ENCODE measurements at regions not wholly inside any gene's neighbourhood (a gene's known extent, or its start where the extent isn't known, plus 50 kb on each side); places are given as distances from the start of the nearest gene placed in this dataset.
"Not testable (repeated sequence)": the region's sequence is repeated elsewhere in the genome, so short reads cannot be mapped to it uniquely, and the experiment has no call there.

DNA sequence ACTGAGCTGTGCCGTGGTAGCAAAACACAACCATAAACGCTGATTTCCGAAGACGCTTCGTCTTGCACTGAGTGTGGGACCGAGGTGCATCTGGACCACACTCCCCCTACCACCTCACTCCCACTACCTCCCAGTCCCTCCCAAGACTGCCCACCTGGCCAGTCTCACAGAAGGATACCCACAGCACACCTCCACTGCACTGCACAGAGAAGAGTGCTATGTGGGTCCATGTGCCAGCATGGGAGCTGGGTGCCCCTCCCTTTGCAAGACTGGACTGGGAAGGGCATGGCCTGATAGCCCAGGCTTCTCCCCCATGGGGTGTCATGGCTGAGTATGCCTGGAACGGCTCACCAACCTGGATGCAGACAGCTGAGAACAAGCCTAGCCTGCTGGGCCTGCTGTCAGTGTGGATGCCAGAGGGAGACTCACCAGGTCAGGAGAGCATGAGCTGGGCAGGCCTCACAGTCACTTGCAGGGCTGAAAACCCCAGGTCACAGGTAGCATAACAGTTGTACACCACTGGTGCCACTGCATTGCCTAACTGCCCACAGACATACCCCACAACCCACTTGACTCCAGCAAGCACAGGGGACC lies 56.0 kb upstream of the TMEM254 start:
- not testable (repeated sequence) for ATAC-seq (ENCODE audit: low read depth)
- WGBS, 2 experiments (ENCODE audit: extremely low coverage in 2 of 2, insufficient read length in 1 of 2), result no CpG with 5 or more reads among the region's 7 CpGs

DNA sequence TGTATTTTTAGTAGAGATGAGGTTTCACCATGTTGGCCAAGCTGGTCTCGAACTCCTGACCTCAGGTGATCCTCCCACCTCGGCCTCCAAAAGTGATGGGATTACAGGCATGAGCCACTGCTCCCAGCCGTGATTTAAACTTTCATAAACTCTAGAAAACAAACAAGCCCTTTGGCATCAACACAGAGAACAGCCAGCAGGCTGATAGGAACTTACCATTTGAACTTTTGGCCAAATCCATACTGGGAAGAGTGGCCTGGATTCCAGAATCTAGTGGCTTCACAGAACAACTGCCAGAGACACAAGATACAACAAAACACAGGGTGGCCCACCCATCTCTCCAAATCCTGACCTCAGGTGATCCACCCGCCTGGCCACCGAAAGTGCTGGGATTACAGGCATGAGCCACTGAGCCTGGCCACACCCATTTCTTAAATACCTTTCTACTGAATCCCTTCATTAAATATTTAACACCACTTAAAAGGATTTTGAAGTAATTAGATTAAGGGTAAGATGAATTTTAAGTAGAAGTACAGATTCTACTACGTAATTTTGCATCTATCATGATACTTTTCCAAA lies 60.0 kb upstream of the TMEM254 start:
- H2BK20ac ChIP-seq (ENCODE audit: low read depth, low read length); H2BK120ac ChIP-seq (ENCODE audit: low read depth, low read length); H3K4me3 ChIP-seq (ENCODE audit: insufficient read depth, low read depth, low read length); in situ Hi-C loops (cut with MboI; ENCODE audit: low sequenced_read_pairs); POLR2A ChIA-PET (ENCODE audit: unreplicated experiment); CTCF ChIA-PET; H2AK9ac ChIP-seq (replicated peaks; ENCODE audit: low read depth, low read length, poor library complexity); H4K91ac ChIP-seq (ENCODE audit: insufficient read depth, low read depth, low read length); ATAC-seq (ENCODE audit: low read depth); dilution Hi-C loops (cut with HindIII; ENCODE audit: low sequenced_read_pairs, unreplicated experiment); H3K4me1 ChIP-seq (ENCODE audit: control insufficient read depth, insufficient read depth, low read length); H3K36me3 ChIP-seq (ENCODE audit: control insufficient read depth, insufficient read depth, low read length); BruUV-seq (replicated peaks); H3K14ac ChIP-seq (replicated peaks; ENCODE audit: low read depth, low read length); H3K9me3 ChIP-seq (ENCODE audit: control insufficient read depth, insufficient read depth, low read length); H3K27me3 ChIP-seq (ENCODE audit: control insufficient read depth, insufficient read depth, low read length); H2BK15ac ChIP-seq (ENCODE audit: low read depth, low read length); H4K20me1 ChIP-seq (ENCODE audit: insufficient read depth, low read length); H2AFZ ChIP-seq (replicated peaks; ENCODE audit: low read length, poor library complexity); H3K4me2 ChIP-seq (ENCODE audit: low read depth, low read length); H2AK5ac ChIP-seq (ENCODE audit: low read depth, low read length); H4K5ac ChIP-seq (ENCODE audit: low read depth, low read length); H3K18ac ChIP-seq (ENCODE audit: low read depth, low read length); H3K56ac ChIP-seq (ENCODE audit: extremely low read depth, insufficient read depth, low read length); H3K23ac ChIP-seq (ENCODE audit: low read depth, low read length); intact Hi-C loops (cut with micrococcal nuclease); H3K9me1 ChIP-seq (ENCODE audit: insufficient read depth, low read length); H3K27ac ChIP-seq (ENCODE audit: insufficient read depth, low read length); H4K8ac ChIP-seq (ENCODE audit: low read depth in 2 of 2, low read length in 2 of 2); H3K4ac ChIP-seq (ENCODE audit: low read depth, low read length); H3K9ac ChIP-seq (ENCODE audit: low read depth, low read length); H2BK5ac ChIP-seq (ENCODE audit: low read depth, low read length, poor library complexity, severe bottlenecking); H3K79me1 ChIP-seq (ENCODE audit: low read depth in 1 of 2, low read length in 2 of 2); DNase-seq: not testable (repeated sequence)
- whole genome bisulfite sequencing, 2 experiments (ENCODE audit: extremely low coverage in 2 of 2, insufficient read length in 1 of 2), result no CpG with 5 or more reads among the region's 6 CpGs

More for the DNA sequence above, 56.0 kb upstream of the TMEM254 start:
- H2AK9ac ChIP-seq (replicated peaks; ENCODE audit: low read depth, low read length, poor library complexity); dilution Hi-C loops (cut with HindIII; ENCODE audit: low sequenced_read_pairs, unreplicated experiment); H3K27me3 ChIP-seq (ENCODE audit: control insufficient read depth, insufficient read depth, low read length); DNase-seq; H3K36me3 ChIP-seq (ENCODE audit: control insufficient read depth, insufficient read depth, low read length); intact Hi-C loops (cut with micrococcal nuclease); H3K14ac ChIP-seq (replicated peaks; ENCODE audit: low read depth, low read length); BruUV-seq (replicated peaks); POLR2A ChIA-PET (ENCODE audit: unreplicated experiment); H2AFZ ChIP-seq (replicated peaks; ENCODE audit: low read length, poor library complexity); H2BK120ac ChIP-seq (ENCODE audit: low read depth, low read length); H3K4me1 ChIP-seq (ENCODE audit: control insufficient read depth, insufficient read depth, low read length); H3K4me3 ChIP-seq (ENCODE audit: insufficient read depth, low read depth, low read length); CTCF ChIA-PET; H4K8ac ChIP-seq (ENCODE audit: low read depth in 2 of 2, low read length in 2 of 2); H3K18ac ChIP-seq (ENCODE audit: low read depth, low read length); H4K5ac ChIP-seq (ENCODE audit: low read depth, low read length); H3K4me2 ChIP-seq (ENCODE audit: low read depth, low read length); H4K91ac ChIP-seq (ENCODE audit: insufficient read depth, low read depth, low read length); H3K9ac ChIP-seq (ENCODE audit: low read depth, low read length); H2BK5ac ChIP-seq (ENCODE audit: low read depth, low read length, poor library complexity, severe bottlenecking); H2BK15ac ChIP-seq (ENCODE audit: low read depth, low read length); H2BK20ac ChIP-seq (ENCODE audit: low read depth, low read length); H3K56ac ChIP-seq (ENCODE audit: extremely low read depth, insufficient read depth, low read length); H3K27ac ChIP-seq (ENCODE audit: insufficient read depth, low read length); H3K9me1 ChIP-seq (ENCODE audit: insufficient read depth, low read length); H2AK5ac ChIP-seq (ENCODE audit: low read depth, low read length); H3K23ac ChIP-seq (ENCODE audit: low read depth, low read length); H3K79me1 ChIP-seq (ENCODE audit: low read depth in 1 of 2, low read length in 2 of 2); H3K9me3 ChIP-seq (ENCODE audit: control insufficient read depth, insufficient read depth, low read length); H4K20me1 ChIP-seq (ENCODE audit: insufficient read depth, low read length); in situ Hi-C loops (cut with MboI; ENCODE audit: low sequenced_read_pairs); H3K4ac ChIP-seq (ENCODE audit: low read depth, low read length): not testable (repeated sequence)
